ENCODE measurements at regions not wholly inside any gene's neighbourhood (a gene's known extent, or its start where the extent isn't known, plus 50 kb on each side); places are given as distances from the start of the nearest gene placed in this dataset.

DNA sequence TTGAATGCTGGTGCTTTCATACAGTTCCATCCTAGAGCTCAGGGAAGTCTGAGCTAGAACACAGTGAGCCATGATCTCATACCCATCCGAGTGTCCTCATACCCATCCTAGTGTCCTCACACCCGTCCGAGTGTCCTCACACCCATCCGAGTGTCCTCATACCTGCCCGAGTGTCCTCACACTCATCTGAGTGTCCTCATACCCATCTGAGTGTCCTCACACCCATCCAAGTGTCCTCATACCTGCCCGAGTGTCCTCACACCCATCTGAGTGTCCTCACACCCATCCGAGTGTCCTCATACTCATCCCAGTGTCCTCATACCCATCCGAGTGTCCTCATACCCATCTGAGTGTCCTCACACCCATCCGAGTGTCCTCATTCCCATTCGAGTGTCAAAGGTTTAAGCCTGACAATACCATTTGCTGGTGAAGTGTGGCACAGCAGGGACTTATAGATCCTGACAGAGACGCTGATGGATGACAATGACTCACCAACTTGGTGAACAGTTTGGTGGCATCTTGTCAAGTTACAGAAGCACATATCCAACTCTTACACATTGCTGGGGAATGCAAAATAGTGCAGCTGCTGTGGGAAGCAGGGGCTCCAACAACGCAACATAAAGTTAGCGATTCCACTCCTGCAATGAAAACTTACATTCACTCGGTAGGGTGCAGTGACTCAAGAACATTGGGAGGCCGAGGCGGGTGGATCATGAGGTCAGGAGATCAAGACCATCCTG is 77.0 kb upstream of the COL5A1 start:
- H3K27me3 ChIP-seq = no peaks in the 10 kb centered on the region
- no peak for ATAC-seq
- FAIRE-seq = no peak
- H3K36me3 ChIP-seq = no peaks in the 10 kb centered on the region
- no peak overlapping the region for H3K27ac ChIP-seq
- DNase-seq = no peak
- WGBS, 2 donors = 59 to 74% methylated on average over 16 of the region's 16 CpGs
- no peak overlapping the region for H3K4me3 ChIP-seq
- intact Hi-C loops (cut with DNase I) = no loop called here
- no peaks in the 10 kb centered on the region for H3K9me3 ChIP-seq
- TF ChIP-seq, protein P1, sequence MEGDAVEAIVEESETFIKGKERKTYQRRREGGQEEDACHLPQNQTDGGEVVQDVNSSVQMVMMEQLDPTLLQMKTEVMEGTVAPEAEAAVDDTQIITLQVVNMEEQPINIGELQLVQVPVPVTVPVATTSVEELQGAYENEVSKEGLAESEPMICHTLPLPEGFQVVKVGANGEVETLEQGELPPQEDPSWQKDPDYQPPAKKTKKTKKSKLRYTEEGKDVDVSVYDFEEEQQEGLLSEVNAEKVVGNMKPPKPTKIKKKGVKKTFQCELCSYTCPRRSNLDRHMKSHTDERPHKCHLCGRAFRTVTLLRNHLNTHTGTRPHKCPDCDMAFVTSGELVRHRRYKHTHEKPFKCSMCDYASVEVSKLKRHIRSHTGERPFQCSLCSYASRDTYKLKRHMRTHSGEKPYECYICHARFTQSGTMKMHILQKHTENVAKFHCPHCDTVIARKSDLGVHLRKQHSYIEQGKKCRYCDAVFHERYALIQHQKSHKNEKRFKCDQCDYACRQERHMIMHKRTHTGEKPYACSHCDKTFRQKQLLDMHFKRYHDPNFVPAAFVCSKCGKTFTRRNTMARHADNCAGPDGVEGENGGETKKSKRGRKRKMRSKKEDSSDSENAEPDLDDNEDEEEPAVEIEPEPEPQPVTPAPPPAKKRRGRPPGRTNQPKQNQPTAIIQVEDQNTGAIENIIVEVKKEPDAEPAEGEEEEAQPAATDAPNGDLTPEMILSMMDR (IDR thresholded peaks at IDR 0.05) = no peak
- H3K4me1 ChIP-seq = no peaks in the 10 kb centered on the region

DNA sequence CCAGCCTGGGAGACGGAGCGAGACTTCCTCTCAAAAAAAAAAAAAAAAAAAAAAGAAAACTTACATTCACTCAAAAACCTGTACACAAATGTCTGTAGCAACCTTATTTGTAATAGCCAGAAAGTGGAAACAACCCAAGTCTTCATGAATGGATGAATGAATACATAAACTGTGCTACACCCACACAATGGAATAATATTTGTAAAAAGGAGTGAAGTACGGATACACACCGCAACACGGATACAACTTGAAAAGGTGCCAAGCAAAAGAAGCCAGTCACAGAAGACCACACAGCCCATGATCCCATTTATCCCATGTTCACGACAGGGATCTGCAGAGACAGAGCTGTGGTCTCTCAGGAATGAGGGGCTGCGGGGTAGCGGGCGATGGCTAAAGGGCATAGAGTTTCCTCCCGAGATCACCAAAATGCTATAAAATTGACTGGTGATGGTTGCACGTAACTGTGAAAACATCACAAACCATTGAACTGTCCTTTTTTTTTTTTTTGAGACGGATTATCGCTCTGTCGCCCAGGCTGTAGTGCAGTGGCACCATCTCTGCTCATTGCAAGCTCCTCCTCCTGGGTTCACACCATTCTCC is 76.2 kb upstream of the COL5A1 start:
- no peak for FAIRE-seq
- Histone ChIP-seq H3K27me3 (no peaks in the 10 kb centered on the region), H3K36me3 (no peaks in the 10 kb centered on the region), H3K4me3 (no peak overlapping the region), H3K27ac (no peak overlapping the region), H3K9me3 (no peaks in the 10 kb centered on the region), H3K4me1 (no peaks in the 10 kb centered on the region)
- peak in 1 of 6 donors; percentile 5 for DNase-seq
- intact Hi-C loops (cut with DNase I) = no loop called here
- no peak for ATAC-seq
- TF ChIP-seq, protein P1 (IDR thresholded peaks at IDR 0.05) = no peak
- 86 to 92% methylated on average over 14 of the region's 14 CpGs for WGBS, 2 donors

DNA sequence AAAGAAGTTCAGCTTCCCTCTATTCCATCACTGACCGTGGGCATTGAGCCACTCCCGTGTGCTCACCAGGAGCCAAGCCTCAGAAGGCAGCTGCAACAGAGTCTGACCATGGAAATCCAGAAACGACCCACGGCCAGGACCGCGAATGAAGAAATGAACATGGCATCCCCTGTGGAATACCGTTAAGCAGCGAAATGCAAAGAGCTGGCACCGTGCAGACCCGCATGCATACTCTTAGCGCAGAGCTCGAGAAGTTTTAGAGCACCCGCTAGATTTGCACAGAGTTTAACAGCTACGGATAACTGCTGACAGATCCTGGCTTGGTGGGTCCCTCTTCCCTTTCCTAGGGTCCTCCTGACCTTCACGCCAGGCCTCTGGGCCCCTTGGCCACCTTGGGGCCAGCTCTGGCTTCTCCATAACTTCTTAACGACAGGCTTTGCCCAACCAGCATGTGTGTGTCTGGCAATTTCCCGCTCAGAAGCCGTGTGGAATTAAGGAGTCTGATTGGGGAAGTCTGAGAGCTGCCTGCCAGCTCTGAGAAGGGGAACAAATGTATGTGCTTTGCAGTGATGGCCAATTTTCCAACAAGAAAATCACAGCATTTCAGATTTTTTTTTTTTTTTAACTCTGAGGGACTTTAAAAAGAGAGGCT is 75.3 kb upstream of the COL5A1 start:
- WGBS, 2 donors = 78 to 84% methylated on average over 18 of the region's 18 CpGs

DNA sequence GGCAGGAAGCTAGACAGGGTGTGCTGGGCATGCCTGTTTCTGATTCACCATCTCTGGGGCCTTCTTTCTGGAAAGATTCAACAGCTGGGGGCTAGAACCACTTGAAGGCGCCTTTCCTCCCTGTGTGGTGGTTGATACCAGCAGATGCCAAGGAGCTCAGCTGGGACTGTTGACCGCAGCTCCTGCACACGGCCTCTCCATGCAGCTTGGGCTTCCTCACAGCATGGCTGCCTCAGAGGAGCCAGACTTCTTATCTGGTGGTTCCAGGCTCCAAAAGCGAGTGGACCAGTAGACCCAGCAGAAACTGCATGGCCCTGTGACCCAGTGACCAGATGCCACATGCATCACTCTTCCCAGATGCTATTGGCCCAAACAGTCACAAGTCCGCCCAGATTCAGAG is 74.7 kb upstream of the COL5A1 start:
- DNase-seq (peak in 2 of 6 donors; percentile 0 to 3), FAIRE-seq (no peak), ATAC-seq (no peak)
- H3K4me3 ChIP-seq = no peak overlapping the region
- H3K27me3 ChIP-seq = no peaks in the 10 kb centered on the region
- H3K9me3 ChIP-seq = no peaks in the 10 kb centered on the region
- no peak overlapping the region for H3K27ac ChIP-seq
- intact Hi-C loops (cut with DNase I) = no loop called here
- no peaks in the 10 kb centered on the region for H3K4me1 ChIP-seq
- TF ChIP-seq, protein P1 (IDR thresholded peaks at IDR 0.05) = no peak
- 68 to 81% methylated on average over 5 of the region's 5 CpGs for WGBS, 2 donors
- no peaks in the 10 kb centered on the region for H3K36me3 ChIP-seq

More for the DNA sequence above, 75.3 kb upstream of the COL5A1 start:
- Histone ChIP-seq H3K4me1 (no peaks in the 10 kb centered on the region), H3K36me3 (no peaks in the 10 kb centered on the region), H3K27ac (no peak overlapping the region), H3K9me3 (no peaks in the 10 kb centered on the region), H3K4me3 (no peak overlapping the region), H3K27me3 (no peaks in the 10 kb centered on the region)
- DNase-seq (peak in 1 of 6 donors; percentile 3), FAIRE-seq (no peak), ATAC-seq (no peak)
- intact Hi-C loops (cut with DNase I) = no loop called here
- TF ChIP-seq, protein P1 (IDR thresholded peaks at IDR 0.05) = no peak

Data from pancreas (tissue), 10 donors.